Liver (tissue), 8 donors: ENCODE measurements at regions not wholly inside any gene's neighbourhood (a gene's known extent, or its start where the extent isn't known, plus 50 kb on each side); places are given as distances from the start of the nearest gene placed in this dataset.

ENCODE experiments used
- DNase-seq: peaks from one replicate; pipeline ENCODE4 v3.0.0-alpha.2; 2017; ENCODE audit warnings: low spot score
- H3K27ac ChIP-seq, 2 donors: one replicate each; pipeline ENCODE4 v1.7.0; 2013; ENCODE audit warnings: inconsistent platforms in 2 of 2, low read length in 2 of 2, control low read depth in 1 of 2, low read depth in 1 of 2, mild to moderate bottlenecking in 1 of 2
- H3K27me3 ChIP-seq, 4 donors: one replicate each; pipeline versions ENCODE4 v1.6.1 to v1.7.0; 2013; ENCODE audit warnings: low read length in 3 of 4, inconsistent platforms in 1 of 4, mild to moderate bottlenecking in 1 of 4, moderate library complexity in 1 of 4; ENCODE audit not compliant: control insufficient read depth in 4 of 4, insufficient read depth in 4 of 4
- H3K36me3 ChIP-seq, 4 donors: one replicate each; pipeline versions ENCODE4 v1.6.1 to v1.7.0; 2013; ENCODE audit warnings: low read length in 3 of 4, mild to moderate bottlenecking in 3 of 4, low read depth in 1 of 4, moderate library complexity in 1 of 4; ENCODE audit not compliant: control insufficient read depth in 4 of 4, insufficient read depth in 3 of 4
- H3K4me1 ChIP-seq, 4 donors: one replicate each; pipeline versions ENCODE4 v1.6.1 to v1.7.0; 2013; ENCODE audit warnings: low read length in 3 of 4, mild to moderate bottlenecking in 3 of 4, moderate library complexity in 1 of 4; ENCODE audit not compliant: control insufficient read depth in 4 of 4, insufficient read depth in 4 of 4
- H3K4me3 ChIP-seq, 3 donors: one replicate each; pipeline versions ENCODE4 v1.6.1 to v1.7.0; 2013; ENCODE audit warnings: low read length in 3 of 3, control low read depth in 1 of 3, low read depth in 1 of 3, mild to moderate bottlenecking in 1 of 3
- H3K9ac ChIP-seq, 2 donors: one replicate each; pipeline ENCODE4 v1.7.0; 2013; ENCODE audit warnings: low read length in 2 of 2, mild to moderate bottlenecking in 2 of 2, moderate library complexity in 2 of 2, control low read depth in 1 of 2, low read depth in 1 of 2
- H3K9me3 ChIP-seq, 4 donors: one replicate each; pipeline versions ENCODE4 v1.6.1 to v1.7.0; 2013; ENCODE audit warnings: low read length in 3 of 4; ENCODE audit not compliant: control insufficient read depth in 4 of 4
- ATF3 ChIP-seq: IDR thresholded peaks from 2 replicates; pipeline ENCODE4 v1.6.1; 2016; ENCODE audit warnings: antibody characterized with exemption
- CTCF ChIP-seq: fragments of 150-350 bp; IDR thresholded peaks from 2 replicates; pipeline ENCODE4 v1.5.1; 2017; ENCODE audit warnings: improper control_type of control experiment, low read depth, low read length; ENCODE audit not compliant: missing input control
- EGR1 ChIP-seq, 2 donors: IDR thresholded peaks; 2 replicates each; pipeline ENCODE4 v1.6.1; 2016 to 2018; ENCODE audit warnings: antibody characterized with exemption in 2 of 2, low read depth in 2 of 2
- FOXA1 ChIP-seq: IDR thresholded peaks from 2 replicates; pipeline ENCODE4 v1.6.1; 2016; ENCODE audit warnings: antibody characterized with exemption
- FOXA2 ChIP-seq: IDR thresholded peaks from 2 replicates; pipeline ENCODE4 v1.6.1; 2016; ENCODE audit warnings: antibody characterized with exemption
- GABPA ChIP-seq, 2 donors: IDR thresholded peaks in 1 of 2; conservative IDR thresholded peaks in 1 of 2; 2 replicates each; pipeline ENCODE4 v1.6.1; 2016; ENCODE audit warnings: antibody characterized with exemption in 2 of 2, mild to moderate bottlenecking in 1 of 2, moderate library complexity in 1 of 2
- HNF4A ChIP-seq, 2 donors: conservative IDR thresholded peaks; 2 replicates each; pipeline ENCODE4 v1.6.1; 2016; ENCODE audit warnings: antibody characterized with exemption in 2 of 2, mild to moderate bottlenecking in 2 of 2
- HNF4G ChIP-seq: IDR thresholded peaks from 2 replicates; pipeline ENCODE4 v1.6.1; 2016; ENCODE audit warnings: antibody characterized with exemption
- JUND ChIP-seq, 2 donors: IDR thresholded peaks; 2 replicates each; pipeline ENCODE4 v1.6.1; 2016; ENCODE audit warnings: antibody characterized with exemption in 2 of 2
- MAX ChIP-seq: IDR thresholded peaks from 2 replicates; pipeline ENCODE4 v1.6.1; 2016; ENCODE audit warnings: antibody characterized with exemption
- NR2F2 ChIP-seq: IDR thresholded peaks from 2 replicates; pipeline ENCODE4 v1.6.1; 2016; ENCODE audit warnings: antibody characterized with exemption
- RAD21 ChIP-seq, 2 donors: IDR thresholded peaks; 2 replicates each; pipeline ENCODE4 v1.6.1; 2016; ENCODE audit warnings: antibody characterized with exemption in 2 of 2, mild to moderate bottlenecking in 2 of 2
- REST ChIP-seq: IDR thresholded peaks from 2 replicates; pipeline ENCODE4 v1.6.1; 2016; ENCODE audit warnings: antibody characterized with exemption, mild to moderate bottlenecking
- RXRA ChIP-seq, 2 donors: IDR thresholded peaks; 2 replicates each; pipeline ENCODE4 v1.6.1; 2017 to 2018; ENCODE audit warnings: antibody characterized with exemption in 2 of 2, mild to moderate bottlenecking in 1 of 2
- SP1 ChIP-seq: IDR thresholded peaks from 2 replicates; pipeline ENCODE4 v1.6.1; 2018; ENCODE audit warnings: antibody characterized with exemption, mild to moderate bottlenecking
- TAF1 ChIP-seq: conservative IDR thresholded peaks from 2 replicates; pipeline ENCODE4 v1.6.1; 2016; ENCODE audit warnings: antibody characterized with exemption, mild to moderate bottlenecking
- YY1 ChIP-seq: IDR thresholded peaks from 2 replicates; pipeline ENCODE4 v1.6.1; 2016; ENCODE audit warnings: antibody characterized with exemption, mild to moderate bottlenecking
- ZBTB33 ChIP-seq: IDR thresholded peaks from 2 replicates; pipeline ENCODE4 v1.6.1; 2016; ENCODE audit warnings: antibody characterized with exemption
- WGBS: extraction: QIAGEN DNeasy Blood & Tissue Kit; methylation state at CpG from one replicate; pipeline ENCODE4 v1.1.7; 2013; 5-methylcytosine and 5-hydroxymethylcytosine counted together
- donor health status: healthy.
- donor health status: healthy.
- donor health status: healthy.
- donor health status: healthy.
- donor health status: healthy.

- H3K27ac ChIP-seq: no peak overlapping the region
- H3K36me3 ChIP-seq: no peaks in the 10 kb centered on the region
- TF ChIP-seq RXRA (IDR thresholded peaks at IDR 0.05) (no peak), EGR1 (IDR thresholded peaks at IDR 0.05; ENCODE audit: low read depth in 2 of 2) (no peak), HNF4G (no peak), CTCF (no peak), RAD21 (IDR thresholded peaks at IDR 0.05) (no peak), NR2F2 (no peak), YY1 (no peak), FOXA2 (no peak), JUND (IDR thresholded peaks at IDR 0.05) (no peak), MAX (no peak), ATF3 (no peak), REST (no peak), SP1 (no peak), TAF1 (no peak), GABPA (IDR thresholded peaks at IDR 0.05 in 1 of 2, conservative IDR thresholded peaks at IDR 0.05 in 1 of 2) (no peak), ZBTB33 (no peak), FOXA1 (no peak), HNF4A (conservative IDR thresholded peaks at IDR 0.05) (no peak)
- peaks cover 0 to 4% (median 3%) of the 10 kb centered on the region in 4 donors for H3K4me1 ChIP-seq
- peaks cover 0 to 7% (median under 1%) of the 10 kb centered on the region in 4 donors for H3K27me3 ChIP-seq
- no peaks in the 10 kb centered on the region for H3K9me3 ChIP-seq
- no peak overlapping the region for H3K9ac ChIP-seq
- H3K4me3 ChIP-seq: no peak overlapping the region
- WGBS: 67% methylated on average over 8 of the region's 8 CpGs
- no peak for DNase-seq
Measured at GRCh38 chr17:79301469-79301868, 226.8 kb downstream of the ENGASE start.
